ENCODE measurements at regions not wholly inside any gene's neighbourhood (a gene's known extent, or its start where the extent isn't known, plus 50 kb on each side); places are given as distances from the start of the nearest gene placed in this dataset.

DNA sequence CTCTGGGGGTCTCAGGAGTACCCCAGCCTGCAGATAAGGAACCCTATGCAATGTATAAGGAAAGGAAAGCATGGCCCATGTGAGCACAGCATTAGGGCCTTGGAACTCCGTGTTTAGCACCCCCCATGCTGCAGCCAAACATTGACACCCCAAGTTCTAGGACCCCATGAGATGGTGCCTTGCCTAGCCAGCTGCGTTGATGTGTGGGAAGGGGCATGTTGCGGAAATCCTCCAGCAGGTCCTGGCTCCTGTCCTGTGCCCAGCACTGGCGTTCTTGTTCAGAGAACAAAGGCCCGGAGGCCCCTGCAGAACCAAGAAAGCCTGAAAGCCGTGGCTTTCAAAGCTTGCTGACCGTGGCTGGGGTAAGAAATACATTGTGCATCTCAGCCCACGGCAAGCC, 99.4 kb upstream of the DIO3 start:
- intact Hi-C loops (cut with micrococcal nuclease), result no loop called here
- CTCF ChIA-PET, result interaction anchor here (0.9 kb wide), 1 partner anchor 609 kb away, joined by 3 read pairs; no protein-coding TSS in a partner anchor
- POLR2A ChIA-PET, result no interaction called here
- TF ChIP-seq, protein P1, sequence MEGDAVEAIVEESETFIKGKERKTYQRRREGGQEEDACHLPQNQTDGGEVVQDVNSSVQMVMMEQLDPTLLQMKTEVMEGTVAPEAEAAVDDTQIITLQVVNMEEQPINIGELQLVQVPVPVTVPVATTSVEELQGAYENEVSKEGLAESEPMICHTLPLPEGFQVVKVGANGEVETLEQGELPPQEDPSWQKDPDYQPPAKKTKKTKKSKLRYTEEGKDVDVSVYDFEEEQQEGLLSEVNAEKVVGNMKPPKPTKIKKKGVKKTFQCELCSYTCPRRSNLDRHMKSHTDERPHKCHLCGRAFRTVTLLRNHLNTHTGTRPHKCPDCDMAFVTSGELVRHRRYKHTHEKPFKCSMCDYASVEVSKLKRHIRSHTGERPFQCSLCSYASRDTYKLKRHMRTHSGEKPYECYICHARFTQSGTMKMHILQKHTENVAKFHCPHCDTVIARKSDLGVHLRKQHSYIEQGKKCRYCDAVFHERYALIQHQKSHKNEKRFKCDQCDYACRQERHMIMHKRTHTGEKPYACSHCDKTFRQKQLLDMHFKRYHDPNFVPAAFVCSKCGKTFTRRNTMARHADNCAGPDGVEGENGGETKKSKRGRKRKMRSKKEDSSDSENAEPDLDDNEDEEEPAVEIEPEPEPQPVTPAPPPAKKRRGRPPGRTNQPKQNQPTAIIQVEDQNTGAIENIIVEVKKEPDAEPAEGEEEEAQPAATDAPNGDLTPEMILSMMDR (IDR thresholded peaks at IDR 0.05; ENCODE audit: unreplicated experiment), result no peak
- Mint-ChIP-seq H3K9me3 (ENCODE audit: unreplicated experiment) (no peaks in the 10 kb centered on the region), H3K4me3 (ENCODE audit: unreplicated experiment) (no peak overlapping the region), H3K27ac (ENCODE audit: low read depth, unreplicated experiment) (no peak overlapping the region), H3K4me1 (ENCODE audit: insufficient read depth, unreplicated experiment) (no peaks in the 10 kb centered on the region), H3K36me3 (ENCODE audit: insufficient read depth, unreplicated experiment) (no peaks in the 10 kb centered on the region), H3K27me3 (ENCODE audit: insufficient read depth, unreplicated experiment) (peaks cover 6% of the 10 kb centered on the region)
- BruUV-seq (replicated peaks), result no TSS peak
- no peak for DNase-seq (ENCODE audit: unreplicated experiment)

DNA sequence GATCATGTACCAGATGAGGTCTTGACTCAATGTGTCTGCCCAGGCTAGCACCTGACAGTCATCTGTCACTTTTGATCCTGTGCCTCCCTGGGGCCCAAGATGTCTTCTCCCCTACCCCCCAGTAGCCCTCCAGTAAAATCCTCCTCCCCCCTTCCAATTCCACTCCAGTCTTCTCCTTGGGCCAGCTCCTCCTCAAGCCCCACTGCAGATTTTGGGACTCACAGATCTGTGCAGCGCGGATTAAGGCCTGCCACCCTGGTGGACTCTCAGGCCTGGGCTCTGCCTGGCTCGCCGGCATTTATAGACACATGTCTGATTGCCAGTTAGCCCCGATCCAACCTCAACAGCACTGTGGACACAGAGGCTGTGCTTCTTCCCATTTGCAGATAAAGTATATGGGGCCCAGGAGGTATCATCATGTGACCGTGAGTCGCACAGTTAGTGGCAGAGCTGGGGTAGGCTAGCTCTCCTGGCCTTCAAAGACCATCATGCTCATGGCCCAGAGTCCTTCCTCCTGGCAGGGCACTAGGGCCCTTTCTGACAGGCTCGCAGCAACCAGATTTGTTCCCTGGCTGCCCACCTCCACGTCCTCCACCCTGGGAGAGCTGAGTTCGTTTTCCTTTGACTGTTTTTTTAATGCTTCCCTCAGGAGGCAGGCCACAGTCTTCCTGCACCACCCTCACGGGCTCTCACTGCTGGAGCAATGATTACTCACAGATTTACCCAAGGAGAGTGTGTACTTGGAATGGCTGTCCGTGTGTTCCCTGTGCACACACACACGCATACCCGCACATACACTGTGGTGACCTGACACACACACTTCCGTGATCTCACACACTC, 98.3 kb upstream of the DIO3 start:
- Mint-ChIP-seq H3K36me3 (ENCODE audit: insufficient read depth, unreplicated experiment) (no peaks in the 10 kb centered on the region), H3K27me3 (ENCODE audit: insufficient read depth, unreplicated experiment) (no peaks in the 10 kb centered on the region), H3K9me3 (ENCODE audit: unreplicated experiment) (no peaks in the 10 kb centered on the region), H3K27ac (ENCODE audit: low read depth, unreplicated experiment) (no peak overlapping the region), H3K4me3 (ENCODE audit: unreplicated experiment) (no peak overlapping the region), H3K4me1 (ENCODE audit: insufficient read depth, unreplicated experiment) (no peaks in the 10 kb centered on the region)
- BruUV-seq (replicated peaks), result no TSS peak
- TF ChIP-seq, protein P1 (IDR thresholded peaks at IDR 0.05; ENCODE audit: unreplicated experiment), result no peak
- no peak for DNase-seq (ENCODE audit: unreplicated experiment)
- intact Hi-C loops (cut with micrococcal nuclease), result no loop called here
- POLR2A ChIA-PET, result no interaction called here
- CTCF ChIA-PET, result interaction anchor here (0.5 to 0.9 kb wide), 3 partner anchors 610 to 1176 kb away, joined by 3 read pairs; no protein-coding TSS in a partner anchor

DNA sequence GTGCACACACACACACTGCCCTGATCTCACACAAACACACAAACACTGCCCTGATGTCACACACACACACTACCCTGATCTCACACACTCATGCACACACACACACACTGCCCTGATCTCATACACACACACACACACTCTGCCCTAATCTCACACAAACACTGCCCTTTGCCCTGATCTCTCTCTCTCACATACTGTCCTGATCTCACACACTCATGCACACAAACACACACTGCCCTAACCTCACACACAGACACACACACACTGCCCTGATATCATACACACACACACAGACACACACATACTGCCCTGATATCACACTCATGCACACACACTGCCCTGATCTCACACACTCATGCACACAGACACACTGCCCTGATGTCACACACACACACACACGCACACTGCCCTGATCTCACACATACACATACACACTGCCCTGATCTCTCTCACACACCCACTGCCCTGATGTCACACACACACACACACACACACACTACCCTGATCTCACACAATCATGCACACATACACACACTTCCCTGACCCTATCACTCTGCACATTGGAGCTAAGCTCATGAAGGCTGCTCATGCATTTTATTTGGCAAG, 97.6 kb upstream of the DIO3 start:
- Mint-ChIP-seq H3K27ac (ENCODE audit: low read depth, unreplicated experiment) (no peak overlapping the region), H3K4me1 (ENCODE audit: insufficient read depth, unreplicated experiment) (no peaks in the 10 kb centered on the region), H3K4me3 (ENCODE audit: unreplicated experiment) (no peak overlapping the region), H3K27me3 (ENCODE audit: insufficient read depth, unreplicated experiment) (no peaks in the 10 kb centered on the region), H3K9me3 (ENCODE audit: unreplicated experiment) (no peaks in the 10 kb centered on the region), H3K36me3 (ENCODE audit: insufficient read depth, unreplicated experiment) (no peaks in the 10 kb centered on the region)
- POLR2A ChIA-PET, result no interaction called here
- DNase-seq (ENCODE audit: unreplicated experiment), result no peak
- TF ChIP-seq, protein P1 (IDR thresholded peaks at IDR 0.05; ENCODE audit: unreplicated experiment), result no peak
- intact Hi-C loops (cut with micrococcal nuclease), result no loop called here
- BruUV-seq (replicated peaks), result no TSS peak
- CTCF ChIA-PET, result no interaction called here

DNA sequence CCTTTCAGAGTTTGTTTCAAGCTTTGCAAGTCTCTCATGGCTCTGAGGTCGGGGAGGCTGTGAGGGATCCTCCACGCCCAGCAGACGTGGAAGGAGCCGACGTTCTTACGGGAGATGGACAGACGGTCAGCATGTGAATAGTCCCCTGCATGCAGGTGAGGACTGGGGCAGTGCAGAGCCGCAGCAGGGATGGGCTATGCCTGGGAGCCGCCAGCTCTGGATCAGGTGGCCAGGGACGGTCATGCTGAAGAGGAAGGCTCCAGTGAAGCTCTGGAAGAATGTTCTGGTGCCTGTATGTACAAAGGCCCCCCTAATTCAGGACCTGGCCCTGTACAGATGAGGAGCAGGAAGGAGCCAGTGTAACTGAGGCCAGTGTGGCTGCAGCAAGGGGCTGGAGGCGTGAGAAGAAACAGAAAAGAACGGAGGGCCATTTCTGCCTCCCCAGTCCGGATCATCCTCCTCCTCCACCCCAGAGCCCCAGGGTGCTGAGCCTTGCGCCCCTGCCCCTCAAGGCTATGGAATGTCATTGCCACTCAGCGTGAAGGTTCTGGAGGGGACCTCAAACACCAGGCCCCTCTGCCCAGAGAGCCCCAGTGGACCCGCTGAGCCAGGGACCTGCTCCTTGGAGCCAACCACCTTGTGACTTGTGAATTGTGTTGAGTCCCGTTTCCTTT, 96.8 kb upstream of the DIO3 start:
- intact Hi-C loops (cut with micrococcal nuclease), result no loop called here
- H3K36me3 Mint-ChIP-seq (ENCODE audit: insufficient read depth, unreplicated experiment), result no peaks in the 10 kb centered on the region
- TF ChIP-seq, protein P1 (IDR thresholded peaks at IDR 0.05; ENCODE audit: unreplicated experiment), result no peak
- H3K27me3 Mint-ChIP-seq (ENCODE audit: insufficient read depth, unreplicated experiment), result no peaks in the 10 kb centered on the region
- no peaks in the 10 kb centered on the region for H3K4me1 Mint-ChIP-seq (ENCODE audit: insufficient read depth, unreplicated experiment)
- no peak overlapping the region for H3K4me3 Mint-ChIP-seq (ENCODE audit: unreplicated experiment)
- CTCF ChIA-PET, result no interaction called here
- BruUV-seq (replicated peaks), result no TSS peak
- POLR2A ChIA-PET, result no interaction called here
- DNase-seq (ENCODE audit: unreplicated experiment), result no peak
- H3K9me3 Mint-ChIP-seq (ENCODE audit: unreplicated experiment), result no peaks in the 10 kb centered on the region
- no peak overlapping the region for H3K27ac Mint-ChIP-seq (ENCODE audit: low read depth, unreplicated experiment)
